Esophagus squamous epithelium (tissue), 5 donors: ENCODE measurements at regions not wholly inside any gene's neighbourhood (a gene's known extent, or its start where the extent isn't known, plus 50 kb on each side); places are given as distances from the start of the nearest gene placed in this dataset.
"Not testable (repeated sequence)": the region's sequence is repeated elsewhere in the genome, so short reads cannot be mapped to it uniquely, and the experiment has no call there.

Experiments
- DNase-seq: peaks from one replicate; lab custom pipeline; 2025; lab: John Stamatoyannopoulos, UW
- H3K27ac ChIP-seq, 4 donors: fragments of 200-600 bp; sonication (generic); one replicate each; pipeline ENCODE4 v1.5.1; 2016 to 2019; ENCODE audit warnings: mild to moderate bottlenecking in 1 of 4
- H3K27me3 ChIP-seq, 4 donors: fragments of 200-600 bp; sonication (generic); 1 replicate in 3 of 4; 2 replicates in 1 of 4; pipeline versions ENCODE4 v1.5.1 to v1.6.0; 2017 to 2021; ENCODE audit warnings: antibody characterized with exemption in 1 of 4
- H3K36me3 ChIP-seq, 3 donors: fragments of 200-600 bp; sonication (generic); one replicate each; pipeline ENCODE4 v1.5.1; 2016 to 2019
- H3K4me1 ChIP-seq, 3 donors: fragments of 200-600 bp; sonication (generic); one replicate each; pipeline ENCODE4 v1.5.1; 2017 to 2019
- H3K4me3 ChIP-seq, 4 donors: fragments of 200-600 bp; sonication (generic); 1 replicate in 3 of 4; 2 replicates in 1 of 4; pipeline ENCODE4 v1.5.1; 2016 to 2019; ENCODE audit warnings: mild to moderate bottlenecking in 2 of 4, moderate library complexity in 1 of 4
- H3K9me3 ChIP-seq, 3 donors: fragments of 200-600 bp; sonication (generic); one replicate each; pipeline ENCODE4 v1.5.1; 2016 to 2019
- POLR2A ChIP-seq, 4 donors: fragments of 450-650 bp; IDR thresholded peaks; one replicate each; pipeline ENCODE4 v1.6.1; 2017; ENCODE audit warnings: antibody characterized with exemption in 4 of 4, mild to moderate bottlenecking in 4 of 4, moderate library complexity in 3 of 4
- WGBS, 2 donors: methylation state at CpG; one replicate each; pipeline ENCODE4 v1.1.5; 2018; 5-methylcytosine and 5-hydroxymethylcytosine counted together
- intact Hi-C: fragments of 100-400 bp; cut with DNase I; formaldehyde crosslinking; loops from one replicate; pipeline ENCODE4 v1.15.0; 2022
- TF ChIP-seq, protein P1 (sequence below), 6 experiments: fragments of 450-650 bp in 4 of 6; fragments of 200-600 bp in 2 of 6; sonication (generic) in 2 of 6; IDR thresholded peaks; one replicate each; pipeline ENCODE4 v1.5.1; 2016 to 2019; ENCODE audit warnings: antibody characterized with exemption in 6 of 6, mild to moderate bottlenecking in 4 of 6, moderate library complexity in 4 of 6
- donor health status: DM: yes; HTN: yes; CAD: no.

DNA sequence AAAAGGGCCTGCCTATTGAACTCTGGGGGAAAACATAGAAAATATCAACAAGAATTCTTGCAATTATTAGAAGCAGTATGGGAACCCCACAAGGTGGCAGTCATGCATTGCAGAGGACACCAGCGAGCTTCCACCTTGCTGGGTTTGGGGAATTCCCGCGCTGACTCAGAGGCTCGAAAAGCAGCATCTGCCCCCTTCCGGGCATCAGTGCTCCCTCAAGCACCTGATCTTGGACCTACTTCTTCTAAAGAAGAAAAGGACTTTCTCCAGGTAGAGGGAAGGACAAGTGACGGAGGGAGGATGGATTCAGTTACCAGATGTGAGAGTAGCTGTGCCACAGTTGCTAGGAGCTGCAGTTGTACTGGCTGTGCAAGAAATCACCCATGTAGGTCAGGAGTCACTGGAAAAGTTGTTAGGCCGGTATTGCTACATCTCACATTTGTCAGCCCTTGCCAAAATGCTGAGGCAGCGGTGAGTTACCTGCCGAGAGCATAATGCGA, 415.7 kb downstream of the DIRAS2 start:
- TF ChIP-seq, protein P1, sequence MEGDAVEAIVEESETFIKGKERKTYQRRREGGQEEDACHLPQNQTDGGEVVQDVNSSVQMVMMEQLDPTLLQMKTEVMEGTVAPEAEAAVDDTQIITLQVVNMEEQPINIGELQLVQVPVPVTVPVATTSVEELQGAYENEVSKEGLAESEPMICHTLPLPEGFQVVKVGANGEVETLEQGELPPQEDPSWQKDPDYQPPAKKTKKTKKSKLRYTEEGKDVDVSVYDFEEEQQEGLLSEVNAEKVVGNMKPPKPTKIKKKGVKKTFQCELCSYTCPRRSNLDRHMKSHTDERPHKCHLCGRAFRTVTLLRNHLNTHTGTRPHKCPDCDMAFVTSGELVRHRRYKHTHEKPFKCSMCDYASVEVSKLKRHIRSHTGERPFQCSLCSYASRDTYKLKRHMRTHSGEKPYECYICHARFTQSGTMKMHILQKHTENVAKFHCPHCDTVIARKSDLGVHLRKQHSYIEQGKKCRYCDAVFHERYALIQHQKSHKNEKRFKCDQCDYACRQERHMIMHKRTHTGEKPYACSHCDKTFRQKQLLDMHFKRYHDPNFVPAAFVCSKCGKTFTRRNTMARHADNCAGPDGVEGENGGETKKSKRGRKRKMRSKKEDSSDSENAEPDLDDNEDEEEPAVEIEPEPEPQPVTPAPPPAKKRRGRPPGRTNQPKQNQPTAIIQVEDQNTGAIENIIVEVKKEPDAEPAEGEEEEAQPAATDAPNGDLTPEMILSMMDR (IDR thresholded peaks at IDR 0.05), result peak; percentile 52 to 89 (median 80)
- DNase-seq, H3K36me3 ChIP-seq, H3K9me3 ChIP-seq, intact Hi-C loops, H3K27me3 ChIP-seq, H3K4me3 ChIP-seq, H3K27ac ChIP-seq: not testable (repeated sequence)
- peaks cover 0 to 13% (median 0%) of the 10 kb centered on the region in 3 donors for H3K4me1 ChIP-seq
- 22 to 45% methylated on average over 4 to 10 of the region's 10 CpGs for WGBS, 2 donors

DNA sequence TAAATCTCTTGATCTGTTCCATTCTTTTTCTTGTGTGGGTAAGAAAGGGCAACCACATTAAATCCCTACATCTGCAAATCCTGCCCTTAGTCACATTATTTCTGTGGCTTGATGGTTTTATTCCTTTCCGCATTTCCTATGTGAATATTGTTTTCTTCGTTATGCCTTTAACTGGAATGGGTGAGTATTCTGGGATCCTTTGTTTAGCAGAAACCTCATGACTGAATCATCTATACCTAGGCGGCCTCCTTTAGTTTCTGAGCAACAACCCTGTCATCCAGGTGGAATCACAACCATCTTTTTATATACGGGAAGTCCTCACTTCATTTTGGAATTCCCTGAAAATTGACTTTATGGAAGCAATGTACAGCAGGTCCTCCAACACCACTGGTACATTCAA, 409.5 kb downstream of the DIRAS2 start:
- intact Hi-C loops, H3K27me3 ChIP-seq, H3K9me3 ChIP-seq, H3K27ac ChIP-seq, DNase-seq, H3K36me3 ChIP-seq, H3K4me1 ChIP-seq, H3K4me3 ChIP-seq: not testable (repeated sequence)
- 41 to 71% methylated on average over 4 of the region's 4 CpGs for WGBS, 2 donors

DNA sequence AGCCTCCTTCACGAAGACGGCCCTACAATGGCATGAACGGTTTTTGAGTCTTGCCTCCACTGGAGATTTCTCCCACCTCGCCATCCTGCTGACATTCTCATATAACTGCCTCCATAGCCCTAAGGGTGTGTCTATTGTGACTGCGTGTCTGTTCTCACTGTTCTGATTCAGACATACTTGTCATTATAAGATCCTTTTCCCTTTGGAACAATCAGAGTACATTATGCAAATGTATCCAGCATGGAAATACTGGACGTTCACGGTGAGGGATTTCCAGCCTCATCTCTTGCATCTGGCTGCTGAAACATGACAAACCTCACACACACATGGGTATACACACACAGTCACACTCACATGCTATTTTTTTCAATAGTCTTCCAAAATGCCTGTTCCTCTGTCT, 402.1 kb downstream of the DIRAS2 start:
- 70 to 73% methylated on average over 7 of the region's 7 CpGs for WGBS, 2 donors

DNA sequence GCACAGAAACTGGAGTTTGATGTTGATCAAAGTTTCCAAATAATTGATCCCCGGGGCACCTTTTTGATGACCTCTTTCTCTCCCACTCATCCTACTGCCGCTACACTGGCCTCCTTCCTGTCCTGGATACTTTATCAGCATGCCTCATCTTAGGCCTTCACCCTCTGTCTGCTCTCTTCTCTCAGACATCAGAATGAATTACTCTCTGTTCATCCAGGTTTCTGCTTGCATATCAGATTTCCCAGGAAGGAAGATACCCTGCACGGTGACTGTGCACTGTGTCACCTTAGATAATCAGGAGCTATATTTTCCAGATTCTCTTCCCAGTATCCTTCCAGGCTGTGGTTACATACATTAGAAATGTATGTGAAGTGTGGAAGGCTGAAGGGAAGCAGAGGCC, 397.0 kb downstream of the DIRAS2 start:
- 54 to 77% methylated on average over 3 of the region's 3 CpGs for whole genome bisulfite sequencing, 2 donors
- DNase-seq, result no peak
- Histone ChIP-seq H3K36me3 (no peaks in the 10 kb centered on the region), H3K9me3 (no peaks in the 10 kb centered on the region), H3K27me3 (no peaks in the 10 kb centered on the region), H3K4me1 (no peaks in the 10 kb centered on the region), H3K27ac (no peak overlapping the region), H3K4me3 (no peak overlapping the region)
- intact Hi-C loops, result no loop called here
- TF ChIP-seq POLR2A (IDR thresholded peaks at IDR 0.05), result no peak
- TF ChIP-seq, protein P1 (IDR thresholded peaks at IDR 0.05), result no peak

More for the DNA sequence above, 402.1 kb downstream of the DIRAS2 start:
- Histone ChIP-seq H3K9me3 (no peaks in the 10 kb centered on the region), H3K36me3 (no peaks in the 10 kb centered on the region), H3K4me3 (no peak overlapping the region), H3K27ac (no peak overlapping the region), H3K27me3 (no peaks in the 10 kb centered on the region), H3K4me1 (no peaks in the 10 kb centered on the region)
- TF ChIP-seq POLR2A (IDR thresholded peaks at IDR 0.05), result no peak
- TF ChIP-seq, protein P1 (IDR thresholded peaks at IDR 0.05), result no peak
- DNase-seq, result no peak
- intact Hi-C loops, result no loop called here

DNA sequence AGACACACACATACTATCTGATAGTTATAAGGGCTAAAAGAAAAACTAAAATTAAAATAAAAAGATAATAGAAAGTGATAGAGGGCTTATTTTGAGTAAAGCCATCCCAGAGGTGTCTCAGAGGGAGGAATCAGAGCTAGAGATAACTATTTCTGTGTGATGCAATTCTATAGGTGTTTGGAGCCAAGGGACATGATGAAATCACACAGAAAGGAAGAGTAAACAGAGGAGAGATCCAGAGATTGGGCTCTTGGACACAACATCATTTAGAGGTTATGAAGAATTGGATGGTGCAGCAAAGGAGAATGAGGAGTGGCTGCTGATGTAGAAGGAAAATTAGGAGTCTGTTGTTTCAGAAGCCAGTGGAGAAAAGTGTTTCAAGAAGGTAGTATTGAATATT, 393.5 kb downstream of the DIRAS2 start:
- H3K36me3 ChIP-seq, result no peaks in the 10 kb centered on the region
- no peak overlapping the region for H3K4me3 ChIP-seq
- H3K9me3 ChIP-seq, result no peaks in the 10 kb centered on the region
- H3K27ac ChIP-seq, result no peak overlapping the region
- intact Hi-C loops, result no loop called here
- DNase-seq, result no peak
- no peaks in the 10 kb centered on the region for H3K27me3 ChIP-seq
- TF ChIP-seq, protein P1 (IDR thresholded peaks at IDR 0.05), result no peak
- no peak for TF ChIP-seq POLR2A (IDR thresholded peaks at IDR 0.05)
- no peaks in the 10 kb centered on the region for H3K4me1 ChIP-seq

DNA sequence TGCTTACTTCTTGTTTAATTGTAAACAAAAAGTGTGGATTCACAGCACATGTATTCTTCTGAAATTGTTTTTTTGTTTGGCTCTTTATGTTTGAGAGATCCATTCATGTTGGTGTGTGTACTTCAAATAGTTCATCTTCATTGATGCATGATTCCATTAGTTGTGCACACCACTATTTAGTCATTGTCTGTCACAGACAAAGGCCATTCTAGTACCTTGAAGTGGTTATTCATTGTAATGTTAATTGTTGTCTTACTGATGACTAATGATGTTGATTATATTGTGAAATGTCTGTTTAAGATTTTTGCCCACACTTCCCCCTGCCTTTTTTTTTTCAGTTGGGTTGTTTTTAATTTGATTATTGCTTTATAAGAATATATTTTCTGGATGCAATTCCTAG, 391.3 kb downstream of the DIRAS2 start:
- DNase-seq, result no peak
- TF ChIP-seq, protein P1 (IDR thresholded peaks at IDR 0.05), result no peak
- TF ChIP-seq POLR2A (IDR thresholded peaks at IDR 0.05), result no peak
- Histone ChIP-seq H3K27ac (no peak overlapping the region), H3K36me3 (no peaks in the 10 kb centered on the region), H3K4me3 (no peak overlapping the region), H3K27me3 (no peaks in the 10 kb centered on the region), H3K4me1 (no peaks in the 10 kb centered on the region), H3K9me3 (no peaks in the 10 kb centered on the region)
- intact Hi-C loops, result no loop called here
